Astrocyte (in vitro differentiated cells and primary cell): ENCODE measurements at regions not wholly inside any gene's neighbourhood (a gene's known extent, or its start where the extent isn't known, plus 50 kb on each side); places are given as distances from the start of the nearest gene placed in this dataset.

Experiments
- DNase-seq: peaks from one replicate; pipeline ENCODE4 v3.0.0-alpha.2; 2010; ENCODE audit warnings: low read depth
- FAIRE-seq: peaks from 2 replicates; lab custom pipeline; 2011; peaks lifted over from hg19 to GRCh38; lab: Jason Lieb, UNC
- H2AFZ ChIP-seq: 2 replicates; pipeline ENCODE4 v1.6.0; 2012; ENCODE audit warnings: low read depth, low read length, inconsistent platforms
- H3K27ac ChIP-seq: 2 replicates; pipeline ENCODE4 v1.5.1; 2011; ENCODE audit warnings: low read depth, low read length, inconsistent platforms
- H3K27me3 ChIP-seq: 2 replicates; pipeline ENCODE4 v1.6.0; 2011; ENCODE audit warnings: low read length, inconsistent platforms; ENCODE audit not compliant: insufficient read depth
- H3K36me3 ChIP-seq: 2 replicates; pipeline ENCODE4 v1.5.1; 2011; ENCODE audit warnings: low read length, inconsistent platforms; ENCODE audit not compliant: insufficient read depth
- H3K4me1 ChIP-seq: 2 replicates; pipeline ENCODE4 v1.5.1; 2011; ENCODE audit warnings: low read length, inconsistent platforms; ENCODE audit not compliant: insufficient read depth
- H3K4me2 ChIP-seq: 2 replicates; pipeline ENCODE4 v1.6.0; 2012; ENCODE audit warnings: low read length, inconsistent platforms
- H3K4me3 ChIP-seq: 2 replicates; pipeline ENCODE4 v1.5.1; 2011; ENCODE audit warnings: low read depth, mild to moderate bottlenecking, low read length, inconsistent platforms; ENCODE audit not compliant: insufficient read depth
- H3K79me2 ChIP-seq: 2 replicates; pipeline ENCODE4 v1.6.0; 2012; ENCODE audit warnings: mild to moderate bottlenecking, low read length, inconsistent platforms; ENCODE audit not compliant: insufficient read depth
- H3K9ac ChIP-seq: 2 replicates; pipeline ENCODE4 v1.6.0; 2012; ENCODE audit warnings: mild to moderate bottlenecking, low read length, inconsistent platforms
- H3K9me3 ChIP-seq: 2 replicates; pipeline ENCODE4 v1.5.1; 2012; ENCODE audit warnings: low read depth, mild to moderate bottlenecking, low read length, inconsistent platforms; ENCODE audit not compliant: insufficient read depth
- H4K20me1 ChIP-seq: 2 replicates; pipeline ENCODE4 v1.6.0; 2012; ENCODE audit warnings: low read length, inconsistent platforms; ENCODE audit not compliant: insufficient read depth
- H3K27ac Mint-ChIP-seq: one replicate; pipeline ENCODE4 v1.8.0; 2021; ENCODE audit warnings: mild to moderate bottlenecking, mixed read lengths; ENCODE audit not compliant: unreplicated experiment
- H3K27me3 Mint-ChIP-seq: one replicate; pipeline ENCODE4 v1.8.0; 2021; ENCODE audit warnings: low read depth, mixed read lengths; ENCODE audit not compliant: unreplicated experiment
- H3K36me3 Mint-ChIP-seq: one replicate; pipeline ENCODE4 v1.8.0; 2021; ENCODE audit warnings: low read depth, mixed read lengths; ENCODE audit not compliant: unreplicated experiment
- H3K4me1 Mint-ChIP-seq: one replicate; pipeline ENCODE4 v1.8.0; 2021; ENCODE audit warnings: low read depth, mixed read lengths; ENCODE audit not compliant: unreplicated experiment
- H3K4me3 Mint-ChIP-seq: one replicate; pipeline ENCODE4 v1.8.0; 2021; ENCODE audit warnings: mild to moderate bottlenecking, moderate library complexity, mixed read lengths; ENCODE audit not compliant: unreplicated experiment
- H3K9me3 Mint-ChIP-seq: one replicate; pipeline ENCODE4 v1.8.0; 2021; ENCODE audit warnings: mild to moderate bottlenecking, mixed read lengths; ENCODE audit not compliant: unreplicated experiment
- CTCF ChIP-seq: IDR thresholded peaks from 2 replicates; pipeline ENCODE4 v1.5.1; 2011; ENCODE audit warnings: low read depth, mild to moderate bottlenecking, inconsistent platforms, low read length, moderate library complexity; ENCODE audit not compliant: insufficient read depth
- EZH2 ChIP-seq: IDR thresholded peaks from 2 replicates; pipeline ENCODE4 v1.6.1; 2012; ENCODE audit warnings: mild to moderate bottlenecking, low read length, inconsistent platforms; ENCODE audit not compliant: insufficient read depth

DNA sequence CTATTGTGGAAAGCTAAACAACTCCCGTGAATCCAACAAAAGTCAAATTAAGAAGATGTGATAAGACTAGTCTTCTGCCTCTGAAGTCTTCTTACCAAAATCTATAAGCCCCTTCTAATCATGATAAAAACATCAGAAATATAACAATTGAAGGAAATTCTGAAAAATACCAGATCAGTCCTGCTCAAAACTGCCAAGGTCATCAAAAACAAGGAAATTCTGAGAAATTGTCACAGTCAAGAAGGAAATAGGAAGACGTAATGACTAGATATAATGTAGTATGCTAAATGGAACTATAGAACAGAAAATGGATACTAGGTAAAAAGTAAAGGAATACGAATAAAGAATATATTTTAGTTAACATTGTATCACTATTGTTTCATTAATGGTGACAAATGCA is 314.0 kb downstream of the TMX3 start:
- DNase-seq (no peak), FAIRE-seq (no peak)
- no peaks in the 10 kb centered on the region for H3K9me3 Mint-ChIP-seq
- no peaks in the 10 kb centered on the region for H3K27me3 ChIP-seq
- no peak overlapping the region for H3K27ac ChIP-seq
- TF ChIP-seq EZH2: no peak
- TF ChIP-seq CTCF: no peak
- H3K27ac Mint-ChIP-seq: no peak overlapping the region
- no peaks in the 10 kb centered on the region for H3K27me3 Mint-ChIP-seq
- no peaks in the 10 kb centered on the region for H3K4me1 ChIP-seq
- H3K36me3 ChIP-seq: no peaks in the 10 kb centered on the region
- no peak overlapping the region for H2AFZ ChIP-seq
- peaks cover 3% of the 10 kb centered on the region for H3K4me1 Mint-ChIP-seq
- H3K4me3 ChIP-seq: no peak overlapping the region
- H3K9me3 ChIP-seq: no peaks in the 10 kb centered on the region
- no peaks in the 10 kb centered on the region for H4K20me1 ChIP-seq
- no peak overlapping the region for H3K4me2 ChIP-seq
- no peaks in the 10 kb centered on the region for H3K79me2 ChIP-seq
- no peaks in the 10 kb centered on the region for H3K36me3 Mint-ChIP-seq
- no peak overlapping the region for H3K9ac ChIP-seq
- H3K4me3 Mint-ChIP-seq: no peak overlapping the region

GRCh38 chr18:68399721-68400120 is 315.2 kb downstream of the TMX3 start:
- Histone ChIP-seq H3K27me3 (no peaks in the 10 kb centered on the region), H3K4me3 (no peak overlapping the region), H3K4me2 (no peak overlapping the region), H3K9ac (no peak overlapping the region), H3K79me2 (no peaks in the 10 kb centered on the region), H3K4me1 (no peaks in the 10 kb centered on the region), H2AFZ (no peak overlapping the region), H3K27ac (no peak overlapping the region), H4K20me1 (no peaks in the 10 kb centered on the region), H3K9me3 (no peaks in the 10 kb centered on the region), H3K36me3 (no peaks in the 10 kb centered on the region)
- no peak for FAIRE-seq
- TF ChIP-seq EZH2: no peak
- no peak for TF ChIP-seq CTCF
- Mint-ChIP-seq H3K9me3 (peaks cover under 1% of the 10 kb centered on the region), H3K4me1 (peaks cover 3% of the 10 kb centered on the region), H3K27ac (no peak overlapping the region), H3K27me3 (no peaks in the 10 kb centered on the region), H3K36me3 (no peaks in the 10 kb centered on the region), H3K4me3 (no peak overlapping the region)
- DNase-seq: peak; percentile 50

DNA sequence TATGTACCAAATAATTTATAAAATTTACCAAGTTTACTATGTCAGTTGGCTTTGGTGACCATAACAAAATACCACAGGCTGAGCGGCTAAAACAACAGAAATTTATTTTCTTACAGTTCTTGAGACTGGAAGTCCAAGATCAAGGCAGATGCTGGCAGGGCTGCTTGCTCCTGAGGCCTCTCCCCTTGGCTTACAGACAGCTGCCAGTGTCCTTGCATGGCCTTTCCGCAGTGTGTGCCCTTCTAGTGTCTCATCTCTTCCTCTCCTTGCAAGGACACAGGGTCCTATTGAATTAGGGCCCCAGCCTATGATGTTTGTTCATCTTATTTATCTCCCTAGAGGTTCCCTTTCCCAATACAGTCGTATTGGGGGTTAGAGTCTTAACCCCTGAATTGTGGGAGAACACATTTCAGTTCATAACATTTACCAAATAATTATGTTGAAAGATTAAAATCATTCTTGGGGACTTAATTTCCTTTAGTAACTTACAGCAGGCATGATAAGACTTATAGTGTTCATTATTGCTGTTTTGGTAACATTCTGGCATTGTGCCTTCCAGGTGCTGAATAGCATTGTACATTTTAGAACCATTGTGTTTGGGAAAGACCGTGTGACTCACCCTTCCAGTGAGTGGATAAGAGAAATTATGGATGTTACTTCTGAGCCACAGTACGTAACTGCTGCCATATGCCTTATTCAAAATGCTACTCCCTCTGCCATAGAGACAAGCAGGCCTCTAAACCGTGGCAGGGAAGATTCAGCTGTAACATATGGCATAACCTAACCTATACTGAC is 317.5 kb downstream of the TMX3 start:
- FAIRE-seq: no peak
- peak; percentile 68 for DNase-seq
- no peaks in the 10 kb centered on the region for H3K36me3 Mint-ChIP-seq
- Histone ChIP-seq H2AFZ (peak overlapping the region; percentile 48), H3K4me2 (no peak overlapping the region), H3K27ac (no peak overlapping the region), H3K4me1 (no peaks in the 10 kb centered on the region), H3K4me3 (no peak overlapping the region), H4K20me1 (no peaks in the 10 kb centered on the region), H3K9me3 (no peaks in the 10 kb centered on the region), H3K9ac (no peak overlapping the region), H3K27me3 (no peaks in the 10 kb centered on the region), H3K36me3 (no peaks in the 10 kb centered on the region), H3K79me2 (no peaks in the 10 kb centered on the region)
- H3K9me3 Mint-ChIP-seq: peaks cover 2% of the 10 kb centered on the region
- H3K27ac Mint-ChIP-seq: no peak overlapping the region
- TF ChIP-seq EZH2 (no peak), CTCF (no peak)
- no peaks in the 10 kb centered on the region for H3K4me1 Mint-ChIP-seq
- H3K4me3 Mint-ChIP-seq: no peak overlapping the region
- H3K27me3 Mint-ChIP-seq: no peaks in the 10 kb centered on the region
